ENCODE measurements at regions not wholly inside any gene's neighbourhood (a gene's known extent, or its start where the extent isn't known, plus 50 kb on each side); places are given as distances from the start of the nearest gene placed in this dataset.

GRCh38 chr5:124921694-124922093, 175.3 kb upstream of the ZNF608 start:
- DNase-seq (ENCODE audit: low spot score) = no peak
- H3K4me3 ChIP-seq (ENCODE audit: low read depth, low read length, poor library complexity, severe bottlenecking) = peak overlapping the region; percentile 62
- ChIA-PET POLR2A (interaction anchor here (1.0 to 2.7 kb wide), 18 partner anchors 9 to 199 kb away, joined by 3 to 30 read pairs (median 6); no protein-coding TSS in a partner anchor), CTCF (ENCODE audit: unreplicated experiment) (interaction anchor here (0.6 kb wide), 1 partner anchor 864 kb away, joined by 3 read pairs; no protein-coding TSS in a partner anchor)
- H4K20me1 ChIP-seq (ENCODE audit: insufficient read depth, low read length) = no peaks in the 10 kb centered on the region
- 0 out of 2 replicates have a peak, but pooled peaks have one; percentile 6 for TF ChIP-seq CTCF (conservative IDR thresholded peaks at IDR 0.05; ENCODE audit: low read length)
- TF ChIP-seq EZH2phosphoT487 (IDR thresholded peaks at IDR 0.05; ENCODE audit: borderline replicate concordance, low read depth, low read length) = no peak
- no peaks in the 10 kb centered on the region for H3K9me2 ChIP-seq (ENCODE audit: insufficient read depth, low read length)
- no peaks in the 10 kb centered on the region for H3K36me3 ChIP-seq (ENCODE audit: insufficient read depth, low read length)
- peak overlapping the region; percentile 98 for H3K4me2 ChIP-seq (ENCODE audit: low read length)
- no TSS peak for BruUV-seq (replicated peaks)
- H2AFZ ChIP-seq (ENCODE audit: low read length) = peak overlapping the region; percentile 92
- H3K9me3 ChIP-seq (ENCODE audit: low read length) = no peaks in the 10 kb centered on the region
- H3K4me1 ChIP-seq (ENCODE audit: insufficient read depth, low read length, poor library complexity, severe bottlenecking) = peaks cover 60% of the 10 kb centered on the region
- no peaks in the 10 kb centered on the region for H3K79me2 ChIP-seq (ENCODE audit: insufficient read depth, low read depth, low read length)
- peak overlapping the region; percentile 88 for H3K27ac ChIP-seq (ENCODE audit: low read depth, low read length, poor library complexity, severe bottlenecking)
- intact Hi-C loops (cut with micrococcal nuclease; ENCODE audit: unreplicated experiment) = loop anchor here (2.0 kb wide), 2 partner anchors 85 to 173 kb away; no protein-coding TSS in a partner anchor

- no peaks in the 10 kb centered on the region for H4K20me1 ChIP-seq (ENCODE audit: insufficient read depth, low read length)
- H3K36me3 ChIP-seq (ENCODE audit: insufficient read depth, low read length) = no peaks in the 10 kb centered on the region
- peak overlapping the region; percentile 98 for H3K4me2 ChIP-seq (ENCODE audit: low read length)
- no peaks in the 10 kb centered on the region for H3K9me3 ChIP-seq (ENCODE audit: low read length)
- peak overlapping the region; percentile 88 for H3K27ac ChIP-seq (ENCODE audit: low read depth, low read length, poor library complexity, severe bottlenecking)
- ChIA-PET CTCF (ENCODE audit: unreplicated experiment) (interaction anchor here (0.9 kb wide), 1 partner anchor 10 kb away, joined by 3 read pairs; no protein-coding TSS in a partner anchor), POLR2A (interaction anchor here (0.6 to 1.7 kb wide), 11 partner anchors 10 to 377 kb away, joined by 3 to 9 read pairs (median 3); no protein-coding TSS in a partner anchor)
- H3K4me3 ChIP-seq (ENCODE audit: low read depth, low read length, poor library complexity, severe bottlenecking) = peak overlapping the region; percentile 62
- intact Hi-C loops (cut with micrococcal nuclease; ENCODE audit: unreplicated experiment) = no loop called here
- DNase-seq (ENCODE audit: low spot score) = no peak
- H2AFZ ChIP-seq (ENCODE audit: low read length) = peak overlapping the region; percentile 92
- TF ChIP-seq EZH2phosphoT487 (IDR thresholded peaks at IDR 0.05; ENCODE audit: borderline replicate concordance, low read depth, low read length) = no peak
- TF ChIP-seq CTCF (conservative IDR thresholded peaks at IDR 0.05; ENCODE audit: low read length) = no peak
- no TSS peak for BruUV-seq (replicated peaks)
- H3K4me1 ChIP-seq (ENCODE audit: insufficient read depth, low read length, poor library complexity, severe bottlenecking) = peaks cover 56% of the 10 kb centered on the region
- no peaks in the 10 kb centered on the region for H3K79me2 ChIP-seq (ENCODE audit: insufficient read depth, low read depth, low read length)
- H3K9me2 ChIP-seq (ENCODE audit: insufficient read depth, low read length) = no peaks in the 10 kb centered on the region
Observed at GRCh38 chr5:124922255-124922975, 176.0 kb upstream of the ZNF608 start.

- no peaks in the 10 kb centered on the region for H3K79me2 ChIP-seq (ENCODE audit: insufficient read depth, low read depth, low read length)
- POLR2A ChIA-PET = interaction anchor here (0.6 to 1.7 kb wide), 8 partner anchors 10 to 376 kb away, joined by 3 to 8 read pairs (median 3); no protein-coding TSS in a partner anchor
- no peaks in the 10 kb centered on the region for H3K36me3 ChIP-seq (ENCODE audit: insufficient read depth, low read length)
- H2AFZ ChIP-seq (ENCODE audit: low read length) = peak overlapping the region; percentile 92
- H4K20me1 ChIP-seq (ENCODE audit: insufficient read depth, low read length) = no peaks in the 10 kb centered on the region
- peak; percentile 38 for DNase-seq (ENCODE audit: low spot score)
- no peak overlapping the region for H3K4me3 ChIP-seq (ENCODE audit: low read depth, low read length, poor library complexity, severe bottlenecking)
- no peak for TF ChIP-seq EZH2phosphoT487 (IDR thresholded peaks at IDR 0.05; ENCODE audit: borderline replicate concordance, low read depth, low read length)
- no peak for TF ChIP-seq CTCF (conservative IDR thresholded peaks at IDR 0.05; ENCODE audit: low read length)
- H3K27ac ChIP-seq (ENCODE audit: low read depth, low read length, poor library complexity, severe bottlenecking) = peak overlapping the region; percentile 88
- no TSS peak for BruUV-seq (replicated peaks)
- intact Hi-C loops (cut with micrococcal nuclease; ENCODE audit: unreplicated experiment) = no loop called here
- H3K9me2 ChIP-seq (ENCODE audit: insufficient read depth, low read length) = no peaks in the 10 kb centered on the region
- CTCF ChIA-PET (ENCODE audit: unreplicated experiment) = interaction anchor here (0.9 kb wide), 1 partner anchor 11 kb away, joined by 3 read pairs; no protein-coding TSS in a partner anchor
- peaks cover 56% of the 10 kb centered on the region for H3K4me1 ChIP-seq (ENCODE audit: insufficient read depth, low read length, poor library complexity, severe bottlenecking)
- peak overlapping the region; percentile 98 for H3K4me2 ChIP-seq (ENCODE audit: low read length)
- H3K9me3 ChIP-seq (ENCODE audit: low read length) = no peaks in the 10 kb centered on the region
Observed at GRCh38 chr5:124923131-124923530, 176.7 kb upstream of the ZNF608 start.
